ENCODE measurements at regions not wholly inside any gene's neighbourhood (a gene's known extent, or its start where the extent isn't known, plus 50 kb on each side); places are given as distances from the start of the nearest gene placed in this dataset.

DNA sequence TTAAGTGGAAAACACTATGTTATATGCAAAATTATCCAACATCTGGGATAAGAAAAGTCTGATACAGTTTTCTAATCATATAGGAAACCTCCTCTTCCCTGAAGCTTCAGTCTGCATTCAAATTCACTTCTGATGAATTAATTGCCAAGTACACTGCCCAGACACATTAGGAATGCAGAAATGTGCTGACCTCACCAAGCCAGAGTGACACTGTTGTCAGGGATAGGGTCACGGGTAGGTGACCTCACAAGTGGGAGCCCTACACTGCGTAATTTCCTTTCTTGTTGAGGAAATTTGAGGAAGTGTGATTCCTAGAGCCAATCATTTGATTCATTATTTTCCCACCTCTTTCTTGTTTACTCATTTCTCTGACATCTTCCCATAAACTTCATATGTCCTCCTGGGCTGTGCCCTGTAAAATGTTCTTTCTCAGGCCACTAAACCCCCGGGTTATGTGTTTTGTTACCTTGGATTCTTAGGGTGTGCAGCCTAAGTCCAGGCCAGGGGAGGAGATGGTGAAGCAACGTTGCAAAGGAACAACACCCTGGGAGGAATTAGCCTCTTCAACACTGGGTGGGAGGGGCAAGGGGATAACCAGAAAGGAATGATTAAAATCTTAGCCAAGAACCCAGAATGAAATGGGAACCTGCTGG lies 411.9 kb downstream of the MTRR start:
- DNase-seq (ENCODE audit: low read depth in 1 of 2, low spot score in 2 of 2) (no peak), FAIRE-seq (no peak)
- H3K23me2 ChIP-seq (ENCODE audit: low read depth, low read length): no peaks in the 10 kb centered on the region
- no peaks in the 10 kb centered on the region for H3K9me3 ChIP-seq (ENCODE audit: insufficient read depth in 2 of 2, low read depth in 1 of 2, low read length in 1 of 2)
- H3K14ac ChIP-seq (ENCODE audit: insufficient read length): no peak overlapping the region
- H3K79me1 ChIP-seq (ENCODE audit: low read depth, low read length): no peaks in the 10 kb centered on the region
- no peak overlapping the region for H2BK120ac ChIP-seq (replicated peaks; ENCODE audit: low read depth, low read length)
- POLR2A ChIA-PET (ENCODE audit: partially characterized antibody): interaction anchor here (0.7 kb wide), 1 partner anchor 17 kb away, joined by 3 read pairs; no protein-coding TSS in a partner anchor
- H3K56ac ChIP-seq (replicated peaks; ENCODE audit: insufficient read length, low read depth, low read length): no peak overlapping the region
- TF ChIP-seq CEBPB (IDR thresholded peaks at IDR 0.05; ENCODE audit: low read depth, low read length) (no peak), GTF2F1 (IDR thresholded peaks at IDR 0.05; ENCODE audit: borderline replicate concordance, low read depth, low read length) (no peak), ATF3 (IDR thresholded peaks at IDR 0.05; ENCODE audit: insufficient read depth, low read depth, low read length) (no peak), POLR2A (IDR thresholded peaks at IDR 0.05; ENCODE audit: control extremely low read depth in 1 of 2, low read depth in 2 of 2, low read length in 2 of 2) (no peak), KDM4A (IDR thresholded peaks at IDR 0.05; ENCODE audit: low read depth, low read length, severe bottlenecking) (no peak), RAD21 (IDR thresholded peaks at IDR 0.05 in 1 of 2, conservative IDR thresholded peaks at IDR 0.05 in 1 of 2; ENCODE audit: low read depth in 2 of 2, low read length in 2 of 2) (no peak), RXRA (IDR thresholded peaks at IDR 0.05; ENCODE audit: insufficient read depth, low read depth, low read length) (no peak)
- TF ChIP-seq, protein P1, sequence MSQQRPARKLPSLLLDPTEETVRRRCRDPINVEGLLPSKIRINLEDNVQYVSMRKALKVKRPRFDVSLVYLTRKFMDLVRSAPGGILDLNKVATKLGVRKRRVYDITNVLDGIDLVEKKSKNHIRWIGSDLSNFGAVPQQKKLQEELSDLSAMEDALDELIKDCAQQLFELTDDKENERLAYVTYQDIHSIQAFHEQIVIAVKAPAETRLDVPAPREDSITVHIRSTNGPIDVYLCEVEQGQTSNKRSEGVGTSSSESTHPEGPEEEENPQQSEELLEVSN (IDR thresholded peaks at IDR 0.05): no peak
- no peak overlapping the region for H3K4me3 ChIP-seq (ENCODE audit: extremely low read depth in 1 of 4, insufficient read depth in 2 of 4, low read depth in 3 of 4, low read length in 4 of 4)
- H3K27me3 ChIP-seq (replicated peaks in 1 of 4; ENCODE audit: control insufficient read depth in 3 of 4, extremely low read depth in 1 of 4, insufficient read depth in 3 of 4, low read length in 3 of 4): no peaks in the 10 kb centered on the region
- H2BK12ac ChIP-seq (ENCODE audit: low read depth, low read length): no peak overlapping the region
- no peaks in the 10 kb centered on the region for H3K79me2 ChIP-seq (ENCODE audit: control insufficient read depth in 1 of 2, insufficient read depth in 2 of 2, low read length in 2 of 2)
- no peaks in the 10 kb centered on the region for H3K36me3 ChIP-seq (ENCODE audit: control insufficient read depth in 2 of 4, insufficient read depth in 4 of 4, low read length in 3 of 4)
- no peak overlapping the region for H3K18ac ChIP-seq (ENCODE audit: extremely low read depth, low read length)
- WGBS, 2 experiments (ENCODE audit: extremely low coverage in 1 of 2, insufficient coverage in 1 of 2, insufficient read length in 1 of 2, insufficient replicate concordance in 2 of 2, low coverage in 1 of 2, low lambda C conversion rate in 2 of 2, missing lambda C conversion rate in 1 of 2): 88% methylated on average over 3 of the region's 4 CpGs; no CpG with 5 or more reads in 1 of the 2 experiments
- no peak overlapping the region for H4K5ac ChIP-seq (ENCODE audit: insufficient read length, low read depth, low read length)
- H3K4me1 ChIP-seq (replicated peaks in 1 of 4; ENCODE audit: control insufficient read depth in 3 of 4, insufficient read depth in 4 of 4, low read length in 3 of 4): no peaks in the 10 kb centered on the region
- H2BK20ac ChIP-seq (ENCODE audit: low read length): no peak overlapping the region
- no peak overlapping the region for H3K4ac ChIP-seq (replicated peaks; ENCODE audit: insufficient read length, low read depth, low read length)
- H3K4me2 ChIP-seq (ENCODE audit: insufficient read depth in 1 of 2, low read depth in 2 of 2, low read length in 2 of 2): no peak overlapping the region
- H4K8ac ChIP-seq (ENCODE audit: extremely low read depth, insufficient read depth, low read length): no peak overlapping the region
- H2BK15ac ChIP-seq (ENCODE audit: low read length): no peak overlapping the region
- no peak overlapping the region for H2BK5ac ChIP-seq (ENCODE audit: low read depth, low read length)
- no peak overlapping the region for H3K9ac ChIP-seq (replicated peaks in 1 of 4; ENCODE audit: extremely low read depth in 1 of 4, low read depth in 3 of 4, low read length in 3 of 4)
- no peak overlapping the region for H2AFZ ChIP-seq (ENCODE audit: low read length)
- H3K23ac ChIP-seq (ENCODE audit: insufficient read length): no peak overlapping the region
- H3K27ac ChIP-seq (ENCODE audit: low read depth, low read length): no peak overlapping the region
- CTCF ChIA-PET (ENCODE audit: partially characterized antibody): interaction anchor here (0.7 kb wide), 1 partner anchor 1682 kb away, joined by 3 read pairs; no protein-coding TSS in a partner anchor
- H4K20me1 ChIP-seq (replicated peaks in 1 of 2; ENCODE audit: control insufficient read depth in 1 of 2, insufficient read depth in 2 of 2, low read length in 2 of 2): no peaks in the 10 kb centered on the region
- H4K91ac ChIP-seq (replicated peaks; ENCODE audit: insufficient read length, low read length): no peak overlapping the region
- no peak overlapping the region for H2AK5ac ChIP-seq (ENCODE audit: low read depth, low read length)

All from H1 (cell line).